T-helper 2 cell (primary cell): ENCODE measurements at regions not wholly inside any gene's neighbourhood (a gene's known extent, or its start where the extent isn't known, plus 50 kb on each side); places are given as distances from the start of the nearest gene placed in this dataset.

Source experiments
- DNase-seq, 5 experiments: peaks; one replicate each; pipeline versions ENCODE4 v3.0.0 to v3.0.0-alpha.2; 2012 to 2022

- no peak for DNase-seq
Observed at GRCh38 chr4:106424426-106424825, 55.8 kb upstream of the GIMD1 start.

- no peak for DNase-seq
Observed at GRCh38 chr4:106423791-106424190, 55.2 kb upstream of the GIMD1 start.

GRCh38 chr4:106422766-106423165, 54.2 kb upstream of the GIMD1 start:
- no peak for DNase-seq

- DNase-seq: no peak
Observed at GRCh38 chr4:106421441-106422296, 53.1 kb upstream of the GIMD1 start.

GRCh38 chr4:106418444-106418843, 49.9 kb upstream of the GIMD1 start:
- no peak for DNase-seq
